H1 (cell line): ENCODE measurements at regions not wholly inside any gene's neighbourhood (a gene's known extent, or its start where the extent isn't known, plus 50 kb on each side); places are given as distances from the start of the nearest gene placed in this dataset.

Experiments
- ATF2 ChIP-seq: IDR thresholded peaks from 2 replicates; pipeline ENCODE4 v1.6.1; 2012; ENCODE audit warnings: low read length, inconsistent platforms
- KDM5A ChIP-seq: fragments of 200-600 bp; IDR thresholded peaks from 2 replicates; pipeline ENCODE4 v1.7.1; 2012; ENCODE audit warnings: mild to moderate bottlenecking, low read length, inconsistent platforms, mixed read lengths
- POU5F1 ChIP-seq: IDR thresholded peaks from 2 replicates; pipeline ENCODE4 v1.6.1; 2011; ENCODE audit warnings: low read depth, mild to moderate bottlenecking, low read length, moderate library complexity
- RAD21 ChIP-seq, 2 experiments: IDR thresholded peaks in 1 of 2; conservative IDR thresholded peaks in 1 of 2; 2 replicates each; pipeline ENCODE4 v1.6.1; 2011; ENCODE audit warnings: low read depth in 2 of 2, low read length in 2 of 2, improper control_type of control experiment in 1 of 2, inconsistent platforms in 1 of 2, mild to moderate bottlenecking in 1 of 2, moderate library complexity in 1 of 2
- SIRT6 ChIP-seq: IDR thresholded peaks from one replicate; pipeline ENCODE4 v1.7.1; 2012; ENCODE audit warnings: low read length, inconsistent platforms
- TCF12 ChIP-seq: IDR thresholded peaks from 2 replicates; pipeline ENCODE4 v1.6.1; 2011; ENCODE audit warnings: low read depth, mild to moderate bottlenecking, low read length
- TF ChIP-seq, protein P1 (sequence below), 3 experiments: IDR thresholded peaks; 1 replicate in 2 of 3; 2 replicates in 1 of 3; pipeline versions ENCODE4 v1.5.1 to v1.6.1; 2011; ENCODE audit warnings: low read length in 3 of 3, mild to moderate bottlenecking in 3 of 3, inconsistent platforms in 2 of 3, low read depth in 1 of 3, moderate library complexity in 1 of 3; ENCODE audit not compliant: insufficient read depth in 1 of 3; ENCODE audit errors: control extremely low read depth in 1 of 3

GRCh38 chr13:30526612-30527495 is 61.1 kb upstream of the HMGB1 start (continued):
- TF ChIP-seq ATF2: no peak
- no peak for TF ChIP-seq SIRT6
- no peak for TF ChIP-seq TCF12
- TF ChIP-seq, protein P1, sequence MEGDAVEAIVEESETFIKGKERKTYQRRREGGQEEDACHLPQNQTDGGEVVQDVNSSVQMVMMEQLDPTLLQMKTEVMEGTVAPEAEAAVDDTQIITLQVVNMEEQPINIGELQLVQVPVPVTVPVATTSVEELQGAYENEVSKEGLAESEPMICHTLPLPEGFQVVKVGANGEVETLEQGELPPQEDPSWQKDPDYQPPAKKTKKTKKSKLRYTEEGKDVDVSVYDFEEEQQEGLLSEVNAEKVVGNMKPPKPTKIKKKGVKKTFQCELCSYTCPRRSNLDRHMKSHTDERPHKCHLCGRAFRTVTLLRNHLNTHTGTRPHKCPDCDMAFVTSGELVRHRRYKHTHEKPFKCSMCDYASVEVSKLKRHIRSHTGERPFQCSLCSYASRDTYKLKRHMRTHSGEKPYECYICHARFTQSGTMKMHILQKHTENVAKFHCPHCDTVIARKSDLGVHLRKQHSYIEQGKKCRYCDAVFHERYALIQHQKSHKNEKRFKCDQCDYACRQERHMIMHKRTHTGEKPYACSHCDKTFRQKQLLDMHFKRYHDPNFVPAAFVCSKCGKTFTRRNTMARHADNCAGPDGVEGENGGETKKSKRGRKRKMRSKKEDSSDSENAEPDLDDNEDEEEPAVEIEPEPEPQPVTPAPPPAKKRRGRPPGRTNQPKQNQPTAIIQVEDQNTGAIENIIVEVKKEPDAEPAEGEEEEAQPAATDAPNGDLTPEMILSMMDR (IDR thresholded peaks at IDR 0.05; ENCODE audit: control extremely low read depth in 1 of 3, insufficient read depth in 1 of 3, low read depth in 1 of 3, low read length in 3 of 3): no peak
- no peak for TF ChIP-seq POU5F1
- TF ChIP-seq RAD21 (IDR thresholded peaks at IDR 0.05 in 1 of 2, conservative IDR thresholded peaks at IDR 0.05 in 1 of 2; ENCODE audit: low read depth in 2 of 2, low read length in 2 of 2): no peak
- no peak for TF ChIP-seq KDM5A
